ENCODE measurements at regions not wholly inside any gene's neighbourhood (a gene's known extent, or its start where the extent isn't known, plus 50 kb on each side); places are given as distances from the start of the nearest gene placed in this dataset.

DNA sequence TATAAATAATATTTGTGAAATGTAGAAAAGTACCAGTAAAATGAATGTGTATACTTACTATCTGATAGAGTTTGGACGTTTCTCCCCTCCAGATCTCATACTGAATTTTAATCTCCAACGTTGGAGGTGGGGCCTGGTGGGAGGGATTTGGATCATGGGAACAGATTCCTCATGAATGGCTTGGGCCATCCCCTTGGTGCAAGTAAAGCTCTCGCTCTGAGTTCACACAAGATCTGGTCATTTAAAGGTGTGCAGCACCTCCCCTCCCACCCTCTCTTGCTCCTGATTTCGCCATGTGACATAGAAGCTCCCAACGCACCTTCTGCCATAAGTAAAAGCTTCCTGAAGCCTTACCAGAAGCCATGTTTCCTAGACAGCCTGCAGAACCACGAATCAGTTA is 219.0 kb downstream of the HACE1 start:
- Histone ChIP-seq H3K9me3 (replicated peaks; ENCODE audit: control insufficient read depth, insufficient read depth, low read length) (no peaks in the 10 kb centered on the region), H3K36me3 (ENCODE audit: control insufficient read depth in 2 of 2, insufficient read depth in 2 of 2, low read length in 1 of 2) (no peaks in the 10 kb centered on the region), H2AFZ (ENCODE audit: control insufficient read depth, low read depth, low read length) (no peak overlapping the region), H4K20me1 (ENCODE audit: control insufficient read depth, insufficient read depth) (no peaks in the 10 kb centered on the region), H3K4me3 (no peak overlapping the region), H3K27ac (ENCODE audit: control insufficient read depth, insufficient read depth) (no peak overlapping the region), H3K4me1 (ENCODE audit: control insufficient read depth, insufficient read depth, low read length) (no peaks in the 10 kb centered on the region; the same call in 1 of the 2 replicates), H3K9ac (ENCODE audit: control insufficient read depth, insufficient read depth, low read length) (no peak overlapping the region), H3K4me2 (ENCODE audit: control insufficient read depth, insufficient read depth) (no peak overlapping the region), H3K27me3 (replicated peaks in 1 of 2; ENCODE audit: control insufficient read depth in 2 of 2, insufficient read depth in 2 of 2, low read length in 1 of 2) (no peaks in the 10 kb centered on the region), H3K79me2 (ENCODE audit: control insufficient read depth, insufficient read depth, low read length) (no peaks in the 10 kb centered on the region)
- in situ Hi-C loops (cut with MboI): no loop called here
- ChIA-PET SMC1A (ENCODE audit: uncharacterized antibody, unreplicated experiment) (interaction anchor here (1.5 kb wide), 1 partner anchor 127 kb away, joined by 4 read pairs; no protein-coding TSS in a partner anchor), POLR2A (no interaction called here), RAD21 (ENCODE audit: unreplicated experiment) (no interaction called here), CTCF (interaction anchor here (0.8 kb wide), 1 partner anchor 9 kb away, joined by 3 read pairs; no protein-coding TSS in a partner anchor)
- ATAC-seq (no peak), DNase-seq (ENCODE audit: low read depth, low spot score) (no peak), FAIRE-seq (no peak)
- intact Hi-C loops (cut with micrococcal nuclease; ENCODE audit: unreplicated experiment): no loop called here
- no TSS peak for BruUV-seq (replicated peaks)
- 34% methylated on average over 6 of the region's 6 CpGs for WGBS (ENCODE audit: insufficient coverage, insufficient replicate concordance, low lambda C conversion rate, missing lambda C conversion rate)
- TF ChIP-seq RB1 (IDR thresholded peaks at IDR 0.05; ENCODE audit: borderline replicate concordance): no peak

DNA sequence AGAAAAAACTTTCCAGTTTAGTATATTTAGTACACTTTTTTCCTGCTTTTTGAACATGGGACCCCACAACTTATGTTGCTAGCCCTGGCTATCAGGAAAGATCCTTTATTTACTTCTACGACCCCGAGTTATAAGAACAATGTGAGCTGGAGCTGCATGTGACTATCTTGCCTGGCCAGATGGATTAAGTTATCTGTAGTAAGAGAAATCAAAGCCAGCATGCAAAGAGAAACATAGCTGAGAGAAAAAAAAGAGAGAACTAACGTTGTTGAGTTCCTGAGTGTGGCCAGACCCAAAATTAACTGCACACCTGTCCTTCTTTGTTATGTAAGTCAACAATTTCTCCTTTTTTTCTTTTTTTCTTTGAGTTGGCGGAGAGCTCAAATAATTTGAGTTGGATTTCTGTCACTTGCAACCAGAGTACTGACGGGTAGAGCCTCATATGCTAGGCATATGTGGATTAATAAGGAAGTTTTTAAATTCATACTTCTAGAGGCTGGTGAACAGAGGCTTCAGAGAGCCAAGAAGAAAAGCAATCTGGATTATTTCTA is 219.5 kb downstream of the HACE1 start:
- H3K4me3 ChIP-seq: no peak overlapping the region
- DNase-seq (ENCODE audit: low read depth, low spot score) (no peak), FAIRE-seq (no peak), ATAC-seq (no peak)
- no peak overlapping the region for H3K4me2 ChIP-seq (ENCODE audit: control insufficient read depth, insufficient read depth)
- no peaks in the 10 kb centered on the region for H3K9me3 ChIP-seq (replicated peaks; ENCODE audit: control insufficient read depth, insufficient read depth, low read length)
- no peaks in the 10 kb centered on the region; the same call in 1 of the 2 replicates for H3K4me1 ChIP-seq (ENCODE audit: control insufficient read depth, insufficient read depth, low read length)
- H3K79me2 ChIP-seq (ENCODE audit: control insufficient read depth, insufficient read depth, low read length): no peaks in the 10 kb centered on the region
- no peak overlapping the region for H3K9ac ChIP-seq (ENCODE audit: control insufficient read depth, insufficient read depth, low read length)
- in situ Hi-C loops (cut with MboI) (no loop called here), intact Hi-C loops (cut with micrococcal nuclease; ENCODE audit: unreplicated experiment) (no loop called here)
- SMC1A ChIA-PET (ENCODE audit: uncharacterized antibody, unreplicated experiment): interaction anchor here (1.5 kb wide), 1 partner anchor 128 kb away, joined by 4 read pairs; no protein-coding TSS in a partner anchor
- WGBS (ENCODE audit: insufficient coverage, insufficient replicate concordance, low lambda C conversion rate, missing lambda C conversion rate): 16% methylated on average over 5 of the region's 5 CpGs
- no peaks in the 10 kb centered on the region for H4K20me1 ChIP-seq (ENCODE audit: control insufficient read depth, insufficient read depth)
- CTCF ChIA-PET: interaction anchor here (0.8 kb wide), 1 partner anchor 8 kb away, joined by 3 read pairs; no protein-coding TSS in a partner anchor
- H2AFZ ChIP-seq (ENCODE audit: control insufficient read depth, low read depth, low read length): peak overlapping the region; percentile 8
- H3K36me3 ChIP-seq (ENCODE audit: control insufficient read depth in 2 of 2, insufficient read depth in 2 of 2, low read length in 1 of 2): no peaks in the 10 kb centered on the region
- POLR2A ChIA-PET: no interaction called here
- RAD21 ChIA-PET (ENCODE audit: unreplicated experiment): no interaction called here
- H3K27ac ChIP-seq (ENCODE audit: control insufficient read depth, insufficient read depth): no peak overlapping the region
- no peaks in the 10 kb centered on the region for H3K27me3 ChIP-seq (replicated peaks in 1 of 2; ENCODE audit: control insufficient read depth in 2 of 2, insufficient read depth in 2 of 2, low read length in 1 of 2)
- TF ChIP-seq RUNX3 (IDR thresholded peaks at IDR 0.05; ENCODE audit: low read length) (no peak), EGR1 (IDR thresholded peaks at IDR 0.05; ENCODE audit: borderline replicate concordance in 1 of 2, low read depth in 2 of 2, low read length in 2 of 2) (no peak), MTA2 (IDR thresholded peaks at IDR 0.05; ENCODE audit: low read depth) (no peak), SPI1 (IDR thresholded peaks at IDR 0.05; ENCODE audit: borderline replicate concordance, insufficient read depth, low read depth, low read length) (no peak), PML (IDR thresholded peaks at IDR 0.05; ENCODE audit: low read length) (no peak), TARDBP (IDR thresholded peaks at IDR 0.05; ENCODE audit: borderline replicate concordance) (no peak), BHLHE40 (IDR thresholded peaks at IDR 0.05; ENCODE audit: borderline replicate concordance in 1 of 2, low read depth in 2 of 2, low read length in 1 of 2) (no peak), STAT1 (conservative IDR thresholded peaks at IDR 0.05) (no peak), LARP7 (IDR thresholded peaks at IDR 0.05) (no peak), POU2F2 (IDR thresholded peaks at IDR 0.05; ENCODE audit: borderline replicate concordance, low read depth, low read length) (no peak), RFX5 (IDR thresholded peaks at IDR 0.05; ENCODE audit: low read depth, low read length) (no peak)
- TF ChIP-seq, protein P1, sequence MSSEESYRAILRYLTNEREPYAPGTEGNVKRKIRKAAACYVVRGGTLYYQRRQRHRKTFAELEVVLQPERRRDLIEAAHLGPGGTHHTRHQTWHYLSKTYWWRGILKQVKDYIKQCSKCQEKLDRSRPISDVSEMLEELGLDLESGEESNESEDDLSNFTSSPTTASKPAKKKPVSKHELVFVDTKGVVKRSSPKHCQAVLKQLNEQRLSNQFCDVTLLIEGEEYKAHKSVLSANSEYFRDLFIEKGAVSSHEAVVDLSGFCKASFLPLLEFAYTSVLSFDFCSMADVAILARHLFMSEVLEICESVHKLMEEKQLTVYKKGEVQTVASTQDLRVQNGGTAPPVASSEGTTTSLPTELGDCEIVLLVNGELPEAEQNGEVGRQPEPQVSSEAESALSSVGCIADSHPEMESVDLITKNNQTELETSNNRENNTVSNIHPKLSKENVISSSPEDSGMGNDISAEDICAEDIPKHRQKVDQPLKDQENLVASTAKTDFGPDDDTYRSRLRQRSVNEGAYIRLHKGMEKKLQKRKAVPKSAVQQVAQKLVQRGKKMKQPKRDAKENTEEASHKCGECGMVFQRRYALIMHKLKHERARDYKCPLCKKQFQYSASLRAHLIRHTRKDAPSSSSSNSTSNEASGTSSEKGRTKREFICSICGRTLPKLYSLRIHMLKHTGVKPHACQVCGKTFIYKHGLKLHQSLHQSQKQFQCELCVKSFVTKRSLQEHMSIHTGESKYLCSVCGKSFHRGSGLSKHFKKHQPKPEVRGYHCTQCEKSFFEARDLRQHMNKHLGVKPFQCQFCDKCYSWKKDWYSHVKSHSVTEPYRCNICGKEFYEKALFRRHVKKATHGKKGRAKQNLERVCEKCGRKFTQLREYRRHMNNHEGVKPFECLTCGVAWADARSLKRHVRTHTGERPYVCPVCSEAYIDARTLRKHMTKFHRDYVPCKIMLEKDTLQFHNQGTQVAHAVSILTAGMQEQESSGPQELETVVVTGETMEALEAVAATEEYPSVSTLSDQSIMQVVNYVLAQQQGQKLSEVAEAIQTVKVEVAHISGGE (CRISPR knock-in tag; IDR thresholded peaks at IDR 0.05): no peak
- BruUV-seq (replicated peaks): no TSS peak
